ENCODE measurements at regions not wholly inside any gene's neighbourhood (a gene's known extent, or its start where the extent isn't known, plus 50 kb on each side); places are given as distances from the start of the nearest gene placed in this dataset.

DNA sequence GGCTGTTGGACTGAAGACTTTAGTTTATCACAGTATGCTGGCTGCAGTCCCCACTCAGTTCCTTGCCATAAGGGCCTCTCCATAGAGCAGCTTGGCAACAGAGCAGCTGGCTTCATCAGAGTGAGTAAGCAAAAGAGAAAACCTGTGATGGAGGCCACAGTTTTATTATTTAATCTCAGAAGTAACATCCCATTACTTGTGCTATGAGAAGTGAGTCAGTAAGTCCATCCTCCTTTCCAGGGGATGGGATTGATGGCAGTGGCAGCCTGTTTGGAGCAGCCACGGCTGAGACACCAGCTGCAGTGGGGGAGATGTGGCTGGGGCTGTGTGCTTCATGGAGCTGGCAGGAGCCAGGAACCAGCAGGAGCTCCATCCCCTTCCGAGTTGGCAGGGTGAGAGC is 138.5 kb upstream of the SRRM4 start:
- TF ChIP-seq, protein P1, sequence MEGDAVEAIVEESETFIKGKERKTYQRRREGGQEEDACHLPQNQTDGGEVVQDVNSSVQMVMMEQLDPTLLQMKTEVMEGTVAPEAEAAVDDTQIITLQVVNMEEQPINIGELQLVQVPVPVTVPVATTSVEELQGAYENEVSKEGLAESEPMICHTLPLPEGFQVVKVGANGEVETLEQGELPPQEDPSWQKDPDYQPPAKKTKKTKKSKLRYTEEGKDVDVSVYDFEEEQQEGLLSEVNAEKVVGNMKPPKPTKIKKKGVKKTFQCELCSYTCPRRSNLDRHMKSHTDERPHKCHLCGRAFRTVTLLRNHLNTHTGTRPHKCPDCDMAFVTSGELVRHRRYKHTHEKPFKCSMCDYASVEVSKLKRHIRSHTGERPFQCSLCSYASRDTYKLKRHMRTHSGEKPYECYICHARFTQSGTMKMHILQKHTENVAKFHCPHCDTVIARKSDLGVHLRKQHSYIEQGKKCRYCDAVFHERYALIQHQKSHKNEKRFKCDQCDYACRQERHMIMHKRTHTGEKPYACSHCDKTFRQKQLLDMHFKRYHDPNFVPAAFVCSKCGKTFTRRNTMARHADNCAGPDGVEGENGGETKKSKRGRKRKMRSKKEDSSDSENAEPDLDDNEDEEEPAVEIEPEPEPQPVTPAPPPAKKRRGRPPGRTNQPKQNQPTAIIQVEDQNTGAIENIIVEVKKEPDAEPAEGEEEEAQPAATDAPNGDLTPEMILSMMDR (IDR thresholded peaks at IDR 0.05) = no peak
- no peak for TF ChIP-seq POLR2AphosphoS5 (IDR thresholded peaks at IDR 0.05)
